Right lobe of liver (tissue), 4 donors: ENCODE measurements at regions not wholly inside any gene's neighbourhood (a gene's known extent, or its start where the extent isn't known, plus 50 kb on each side); places are given as distances from the start of the nearest gene placed in this dataset.

Source experiments
- POLR2A ChIP-seq: fragments of 450-650 bp; IDR thresholded peaks from one replicate; pipeline ENCODE4 v1.6.1; 2017; ENCODE audit warnings: antibody characterized with exemption, mild to moderate bottlenecking
- TF ChIP-seq, protein P1 (sequence below), 4 donors: fragments of 200-600 bp in 3 of 4; fragments of 450-650 bp in 1 of 4; IDR thresholded peaks; one replicate each; pipeline versions ENCODE4 v1.5.1 to v1.8.0; 2016 to 2022; ENCODE audit warnings: antibody characterized with exemption in 4 of 4, mild to moderate bottlenecking in 2 of 4
- donor health status: DM: no; HTN: no; CAD: no.
- donor health status: DM: no; HTN: no; CAD: no.
- donor health status: DM: no; HTN: yes; CAD: no.

DNA sequence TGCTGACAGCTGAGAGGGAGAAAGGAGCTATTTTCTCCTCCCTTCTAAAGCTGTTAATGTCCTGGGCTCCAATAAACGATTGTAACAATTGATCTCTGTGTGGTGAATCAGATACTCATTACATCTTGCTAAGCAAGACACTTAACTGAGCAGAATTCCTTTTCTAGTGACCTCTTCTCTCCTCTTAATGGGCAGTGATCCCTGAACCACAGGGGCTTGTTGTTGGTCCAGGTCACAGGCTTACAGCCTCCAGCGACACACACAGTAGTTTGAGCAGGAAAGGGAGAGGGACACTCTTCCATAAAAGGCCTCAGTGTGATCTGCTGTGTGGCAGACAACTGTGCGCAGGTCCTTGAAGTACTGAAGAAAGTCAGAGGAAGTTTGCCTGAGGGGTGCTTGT, 58.5 kb upstream of the MYO10 start:
- TF ChIP-seq, protein P1, sequence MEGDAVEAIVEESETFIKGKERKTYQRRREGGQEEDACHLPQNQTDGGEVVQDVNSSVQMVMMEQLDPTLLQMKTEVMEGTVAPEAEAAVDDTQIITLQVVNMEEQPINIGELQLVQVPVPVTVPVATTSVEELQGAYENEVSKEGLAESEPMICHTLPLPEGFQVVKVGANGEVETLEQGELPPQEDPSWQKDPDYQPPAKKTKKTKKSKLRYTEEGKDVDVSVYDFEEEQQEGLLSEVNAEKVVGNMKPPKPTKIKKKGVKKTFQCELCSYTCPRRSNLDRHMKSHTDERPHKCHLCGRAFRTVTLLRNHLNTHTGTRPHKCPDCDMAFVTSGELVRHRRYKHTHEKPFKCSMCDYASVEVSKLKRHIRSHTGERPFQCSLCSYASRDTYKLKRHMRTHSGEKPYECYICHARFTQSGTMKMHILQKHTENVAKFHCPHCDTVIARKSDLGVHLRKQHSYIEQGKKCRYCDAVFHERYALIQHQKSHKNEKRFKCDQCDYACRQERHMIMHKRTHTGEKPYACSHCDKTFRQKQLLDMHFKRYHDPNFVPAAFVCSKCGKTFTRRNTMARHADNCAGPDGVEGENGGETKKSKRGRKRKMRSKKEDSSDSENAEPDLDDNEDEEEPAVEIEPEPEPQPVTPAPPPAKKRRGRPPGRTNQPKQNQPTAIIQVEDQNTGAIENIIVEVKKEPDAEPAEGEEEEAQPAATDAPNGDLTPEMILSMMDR (IDR thresholded peaks at IDR 0.05) = no peak
- no peak for TF ChIP-seq POLR2A
